ENCODE measurements at regions not wholly inside any gene's neighbourhood (a gene's known extent, or its start where the extent isn't known, plus 50 kb on each side); places are given as distances from the start of the nearest gene placed in this dataset.

DNA sequence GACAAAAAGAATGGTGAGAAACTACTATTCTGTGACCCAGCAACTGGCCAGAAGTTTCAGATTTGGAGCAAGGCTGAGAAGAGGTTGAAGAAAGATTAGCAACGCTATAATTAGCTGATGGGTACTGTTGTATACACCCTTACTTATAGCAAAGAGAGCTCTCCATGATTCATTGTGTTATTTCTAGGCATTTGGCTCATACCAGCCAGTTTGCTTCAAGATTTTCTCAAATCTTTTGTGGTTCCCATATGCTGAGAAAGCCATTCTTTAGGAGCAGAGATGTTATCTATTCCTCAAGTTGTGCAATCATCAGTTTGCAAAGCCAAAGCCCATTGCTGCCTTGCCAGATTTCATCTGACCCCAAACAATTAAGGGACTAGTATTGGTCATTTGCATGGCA lies 179.4 kb downstream of the ETS1 start:
- no peak for DNase-seq (ENCODE audit: low read depth in 3 of 3, low spot score in 1 of 3)

DNA sequence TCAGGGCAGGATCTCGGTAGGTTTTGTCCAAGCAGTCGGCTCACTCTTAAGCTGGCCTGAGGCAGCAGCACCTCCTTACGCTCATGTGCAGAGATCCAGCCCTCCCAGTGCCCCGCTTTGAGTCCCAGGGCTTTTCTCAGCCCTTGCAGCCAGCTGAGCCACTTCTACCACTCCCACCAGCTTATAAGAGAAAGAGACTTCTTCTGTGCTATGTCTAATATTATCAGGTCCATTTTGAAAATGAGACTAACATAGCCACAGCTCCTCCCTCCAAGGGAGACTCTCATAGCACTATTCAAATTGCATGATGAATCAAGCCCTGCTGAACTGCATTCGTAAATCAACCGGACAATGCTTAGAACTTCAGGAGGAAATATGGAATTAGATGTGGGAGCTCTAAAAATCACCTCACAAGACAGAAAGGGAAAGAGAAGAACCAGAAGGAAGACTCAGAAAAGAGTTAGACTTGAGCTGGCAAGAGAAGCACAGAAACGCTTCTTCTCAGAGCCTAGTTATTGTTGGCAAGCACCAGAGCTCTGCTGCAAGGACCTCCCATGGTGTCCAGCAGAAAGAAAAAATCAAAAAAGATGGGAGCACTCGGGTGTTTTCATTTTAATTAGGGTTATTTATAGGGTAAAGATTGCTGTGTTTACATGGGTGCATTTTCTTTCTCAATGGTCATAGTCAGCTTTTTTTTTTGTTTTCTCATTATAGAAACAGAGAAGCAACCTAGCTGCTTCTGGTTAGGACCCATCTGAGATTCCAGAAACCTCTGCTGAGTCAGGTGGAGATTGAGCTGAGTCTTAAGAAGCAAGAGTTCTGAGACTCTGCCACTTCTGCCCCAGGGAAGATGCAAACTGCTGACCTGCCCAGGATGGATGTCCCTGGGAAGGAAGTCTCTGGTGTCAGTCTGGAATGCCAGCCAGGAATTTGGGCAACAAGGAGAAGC lies 181.4 kb downstream of the ETS1 start:
- DNase-seq (ENCODE audit: low read depth in 3 of 3, low spot score in 1 of 3): no peak

DNA sequence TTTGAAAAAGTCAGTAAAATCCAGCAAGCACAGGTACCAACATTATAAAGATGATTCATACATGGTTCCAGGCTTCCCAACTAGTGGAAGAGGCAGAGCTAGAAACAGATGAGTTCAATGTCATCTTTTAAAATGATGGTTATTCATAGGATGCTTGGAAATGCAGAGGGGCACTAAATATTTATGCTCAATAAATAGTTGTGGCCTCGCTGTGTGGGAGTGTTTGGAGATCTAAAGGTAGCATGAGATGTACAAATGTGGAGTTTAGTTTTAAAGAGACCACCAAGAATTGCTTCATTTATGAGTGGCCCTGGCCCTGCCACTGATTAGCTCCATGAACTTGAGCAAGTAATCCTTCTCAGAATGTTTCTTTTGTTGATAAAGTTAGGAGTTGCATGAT lies 182.2 kb downstream of the ETS1 start:
- DNase-seq (ENCODE audit: low read depth in 3 of 3, low spot score in 1 of 3): no peak

DNA sequence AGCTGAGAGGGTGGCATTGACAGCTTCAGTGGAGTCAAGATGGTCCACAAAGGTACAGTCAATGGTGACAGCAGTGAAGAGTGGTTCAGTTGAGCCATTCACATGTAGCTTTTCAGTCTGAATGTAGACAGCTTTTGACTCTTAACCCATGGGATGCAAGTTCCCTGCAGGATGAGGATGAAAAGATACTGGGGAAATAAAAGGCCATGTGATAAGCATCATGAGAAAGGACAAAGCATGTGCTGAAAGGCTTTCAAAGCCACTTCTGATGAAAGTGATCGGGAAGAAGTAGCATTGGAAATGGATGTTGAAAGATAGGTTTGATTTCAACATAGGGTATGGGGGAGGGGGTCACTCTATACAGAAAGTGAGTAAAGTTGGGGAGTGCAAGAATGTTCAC lies 182.9 kb downstream of the ETS1 start:
- no peak for DNase-seq (ENCODE audit: low read depth in 3 of 3, low spot score in 1 of 3)

DNA sequence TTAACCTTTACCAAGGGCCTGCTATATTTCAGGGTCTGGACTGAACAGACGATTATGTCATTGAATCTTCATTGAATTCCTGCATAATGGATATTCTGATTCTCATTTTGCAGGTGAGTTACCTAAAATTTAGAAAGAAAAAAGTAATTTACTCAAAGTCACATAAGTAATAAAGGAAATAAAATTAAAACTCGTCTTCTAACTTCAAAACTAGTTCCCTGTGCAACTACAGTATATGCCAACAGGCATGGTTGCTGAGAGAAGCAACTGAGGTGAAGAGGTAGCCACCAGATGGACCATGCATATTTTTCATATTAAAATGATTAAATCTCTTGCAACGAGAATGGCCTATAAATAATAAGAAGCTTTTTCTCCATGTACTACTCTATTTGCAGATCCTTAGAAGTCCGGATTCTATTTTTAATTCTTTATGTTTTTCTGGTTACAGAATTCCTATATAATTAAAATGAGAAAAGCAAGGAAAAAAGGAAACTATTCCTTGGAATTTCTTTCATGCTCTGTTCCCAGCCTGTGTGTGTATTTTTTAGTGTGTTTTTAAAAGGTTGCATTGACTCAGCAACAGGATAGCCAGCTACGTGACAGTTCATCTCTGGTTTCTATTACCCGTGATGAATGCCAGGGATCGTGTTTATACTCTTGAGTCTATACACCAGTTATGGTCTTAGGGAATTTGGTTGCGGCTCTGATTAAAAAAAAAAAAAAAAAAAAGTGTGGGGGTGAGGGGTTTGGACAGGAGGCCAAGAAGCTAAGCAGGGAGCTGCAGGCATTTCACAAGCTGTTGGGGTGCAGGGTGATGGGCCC lies 186.8 kb downstream of the ETS1 start:
- no peak for DNase-seq (ENCODE audit: low read depth in 3 of 3, low spot score in 1 of 3)

DNA sequence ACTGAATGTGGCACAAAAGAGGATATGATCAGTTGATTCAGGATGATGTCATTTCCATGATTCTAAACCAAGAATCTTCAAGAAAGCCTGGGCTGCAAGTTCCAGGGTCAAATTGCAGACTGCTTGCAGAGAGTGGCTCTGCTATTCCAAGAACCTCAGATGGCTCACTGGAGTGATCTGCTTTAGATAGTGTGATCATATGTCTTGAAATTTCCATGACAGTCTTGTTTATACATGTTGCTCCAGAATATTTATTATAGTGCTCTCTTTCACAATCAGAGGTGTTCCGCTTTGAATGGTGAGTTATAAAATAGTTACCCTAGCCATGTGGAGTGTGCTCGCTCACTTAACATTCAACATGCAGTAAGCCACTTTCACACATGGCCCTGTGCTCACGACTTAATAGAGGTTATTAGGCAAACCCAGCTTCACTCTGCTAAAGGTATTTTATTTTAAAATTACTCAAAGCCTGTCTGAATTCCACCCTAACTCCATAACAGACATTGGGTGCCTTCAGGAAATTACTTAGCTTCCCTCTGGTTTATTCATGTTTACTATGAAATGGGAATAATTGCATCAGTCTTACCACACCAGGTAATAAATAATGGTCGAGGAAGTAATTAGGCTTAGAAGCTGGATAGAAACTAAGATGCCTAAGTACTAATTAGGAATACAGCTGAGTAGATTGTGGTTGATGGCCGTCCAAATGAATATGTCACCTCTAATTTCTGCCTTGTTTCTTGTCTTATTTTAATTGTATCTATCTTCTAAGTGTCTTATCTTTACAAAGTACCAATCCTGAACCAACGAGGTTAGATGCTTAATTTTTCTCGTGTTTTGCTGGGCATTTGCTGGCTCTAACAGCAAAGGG lies 187.9 kb downstream of the ETS1 start:
- DNase-seq (ENCODE audit: low read depth in 3 of 3, low spot score in 1 of 3): no peak

DNA sequence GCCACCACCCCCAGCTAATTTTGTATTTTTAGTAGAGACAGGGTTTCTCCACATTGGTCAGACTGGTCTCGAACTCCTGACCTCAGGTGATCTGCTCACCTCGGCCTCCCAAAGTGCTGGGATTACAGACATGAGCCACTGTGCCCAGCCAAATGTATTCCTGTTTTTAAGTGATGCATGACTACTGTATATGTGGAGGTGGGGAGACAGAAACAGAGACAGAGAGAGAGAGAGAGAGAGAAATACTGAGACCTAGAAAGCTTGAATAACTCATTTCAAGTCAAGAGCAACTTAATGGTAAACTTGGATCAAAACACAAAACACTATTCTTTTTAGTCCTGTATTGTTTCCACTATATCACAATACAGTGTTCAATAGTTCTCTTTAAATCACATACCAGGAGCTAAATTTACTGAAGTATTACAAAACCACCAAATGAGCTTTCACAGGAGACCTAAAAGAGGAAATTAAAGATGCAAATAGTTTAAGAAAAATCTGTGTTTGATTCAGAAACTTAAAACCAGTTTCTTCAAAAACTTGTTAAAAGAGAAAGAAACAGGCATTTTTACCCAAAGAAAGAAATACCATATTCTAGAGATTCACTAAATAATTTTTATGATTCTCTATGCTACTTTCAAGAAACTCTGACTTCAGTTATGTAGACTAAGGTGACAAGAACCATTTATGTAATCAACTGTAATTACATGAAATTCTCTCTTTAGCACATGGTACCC lies 188.7 kb downstream of the ETS1 start:
- DNase-seq (ENCODE audit: low read depth in 3 of 3, low spot score in 1 of 3): no peak

DNA sequence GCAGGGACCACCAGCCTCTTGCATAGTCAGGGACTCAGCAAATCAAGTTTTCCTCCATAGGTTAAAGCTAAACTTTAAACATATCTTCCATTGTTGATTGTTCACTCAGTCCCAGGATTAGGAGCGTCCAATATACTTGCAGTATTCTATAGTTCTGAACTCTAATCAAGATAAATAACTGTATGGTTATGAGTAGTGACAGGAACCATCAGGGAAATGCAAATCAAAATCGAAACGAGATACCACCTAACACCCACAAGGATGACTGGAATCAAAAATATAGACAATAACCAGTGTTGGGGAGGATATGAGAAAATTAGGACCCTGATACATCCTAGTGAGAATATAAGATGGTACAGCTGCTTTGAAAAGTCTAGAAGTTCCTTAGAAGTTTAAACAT lies 190.0 kb downstream of the ETS1 start:
- DNase-seq (ENCODE audit: low read depth in 3 of 3, low spot score in 1 of 3): no peak

DNA sequence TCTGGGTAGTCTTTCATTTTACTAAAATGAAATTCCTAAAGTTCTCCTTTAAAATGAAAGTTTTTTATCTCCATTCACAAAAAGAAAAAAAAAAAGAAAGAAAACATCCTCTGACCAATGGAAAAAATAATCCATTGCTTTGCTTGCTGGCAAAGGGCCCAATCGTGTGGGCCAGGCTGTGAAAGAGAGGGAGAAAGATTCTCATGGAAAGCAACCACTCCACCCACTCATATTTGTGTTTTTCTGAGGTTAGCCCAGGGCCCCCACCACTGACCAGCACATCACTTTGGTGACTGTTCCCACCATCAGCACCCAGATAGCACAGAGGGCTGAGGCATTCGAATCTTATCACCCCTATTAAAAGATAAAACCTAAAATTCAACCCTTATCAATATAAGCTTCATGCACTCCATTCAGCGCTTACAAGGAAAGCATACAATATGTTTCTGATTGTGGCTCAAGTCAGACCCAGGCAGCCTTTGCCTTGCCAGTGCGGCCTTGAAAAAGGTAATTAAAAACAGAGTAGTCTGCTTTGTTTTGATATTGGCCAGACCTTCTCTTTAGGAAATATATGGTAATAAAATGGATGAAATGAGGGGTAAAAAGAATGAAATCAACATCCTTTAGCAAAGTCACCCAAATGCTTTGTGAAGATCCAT lies 192.8 kb downstream of the ETS1 start:
- no peak for DNase-seq (ENCODE audit: low read depth in 3 of 3, low spot score in 1 of 3)

DNA sequence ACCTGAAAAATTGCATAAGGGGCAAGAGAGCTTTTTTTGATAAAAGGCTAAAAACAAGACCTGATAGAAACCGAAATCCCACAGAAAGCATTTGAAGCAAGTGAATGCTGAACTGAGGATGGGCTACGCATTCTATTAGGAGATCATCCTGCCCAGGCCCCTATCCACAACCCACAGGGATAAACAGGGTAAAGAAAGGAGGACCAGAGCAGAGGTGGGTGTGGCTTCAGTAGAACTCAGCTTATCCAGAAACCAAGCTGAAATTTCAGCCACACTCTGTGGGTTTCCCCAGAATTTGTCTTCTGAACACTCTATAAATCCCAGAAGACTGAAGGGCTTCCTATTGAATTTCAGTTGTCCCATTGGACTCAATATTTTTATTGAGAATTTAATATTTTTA lies 195.1 kb downstream of the ETS1 start:
- DNase-seq (ENCODE audit: low read depth in 3 of 3, low spot score in 1 of 3): no peak

DNA sequence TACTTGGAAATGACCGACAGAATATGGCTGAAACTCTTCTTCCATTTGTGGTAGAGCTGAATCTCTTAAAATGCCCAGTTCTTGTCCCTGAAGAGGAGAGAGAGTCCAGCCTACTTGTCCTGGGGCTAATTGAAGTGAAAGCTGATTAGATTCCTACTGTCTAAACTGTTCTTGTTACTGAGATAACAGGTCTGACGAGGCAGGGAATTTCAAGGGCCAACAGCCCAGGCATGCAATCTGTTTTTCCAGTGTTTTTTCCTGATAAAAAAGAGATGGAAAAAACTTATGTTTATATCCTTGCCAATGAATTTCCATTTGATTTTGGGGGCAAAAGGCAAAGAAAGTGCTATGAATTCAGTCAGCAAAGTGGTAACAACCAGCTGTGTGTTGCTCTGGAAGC lies 195.5 kb downstream of the ETS1 start:
- DNase-seq (ENCODE audit: low read depth in 3 of 3, low spot score in 1 of 3): no peak

DNA sequence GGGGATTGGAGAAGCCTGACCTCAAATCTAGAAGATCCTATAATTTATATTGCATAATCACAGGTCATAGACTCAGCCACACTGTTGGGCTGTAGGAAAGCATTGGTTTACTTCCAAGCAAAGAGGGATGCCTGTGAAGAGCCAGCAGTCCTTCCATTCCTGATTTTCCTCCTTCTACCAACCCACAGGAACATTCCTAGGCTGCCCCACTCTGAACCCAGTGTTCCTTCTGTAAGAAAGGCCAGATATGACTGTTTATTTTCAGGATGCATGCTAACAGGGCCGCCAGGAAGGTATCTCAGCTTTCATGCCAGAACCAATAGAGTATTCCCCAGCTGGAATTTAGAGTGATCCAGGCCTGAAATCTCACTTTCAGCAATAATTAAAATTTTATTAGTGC lies 197.1 kb downstream of the ETS1 start:
- no peak for DNase-seq (ENCODE audit: low read depth in 3 of 3, low spot score in 1 of 3)

DNA sequence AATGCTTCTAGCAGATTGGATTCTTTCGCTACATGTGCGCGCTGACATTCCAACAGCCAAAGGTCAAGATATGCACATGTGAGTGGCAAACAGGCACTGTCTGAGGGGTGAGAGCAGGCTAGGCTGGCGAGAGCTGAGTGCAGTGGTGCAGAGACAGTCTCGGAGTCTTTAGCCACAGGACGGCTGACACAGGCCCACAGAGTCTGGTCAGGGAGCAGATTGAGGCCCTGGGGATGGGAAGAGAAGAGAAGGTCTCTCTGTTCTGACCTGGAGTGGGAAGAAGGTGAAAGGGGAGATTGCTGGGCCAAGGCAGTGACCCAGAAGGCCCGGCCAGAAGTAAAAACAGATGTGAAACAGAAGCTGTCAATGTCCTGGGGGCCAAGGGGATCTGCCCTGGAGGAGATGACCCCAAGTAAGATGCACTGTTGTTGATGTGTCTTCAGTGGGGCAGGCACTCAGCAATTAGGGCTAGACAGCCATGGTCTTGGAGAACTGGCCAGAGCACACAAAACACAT lies 197.8 kb downstream of the ETS1 start:
- no peak for DNase-seq (ENCODE audit: low read depth in 3 of 3, low spot score in 1 of 3)

DNA sequence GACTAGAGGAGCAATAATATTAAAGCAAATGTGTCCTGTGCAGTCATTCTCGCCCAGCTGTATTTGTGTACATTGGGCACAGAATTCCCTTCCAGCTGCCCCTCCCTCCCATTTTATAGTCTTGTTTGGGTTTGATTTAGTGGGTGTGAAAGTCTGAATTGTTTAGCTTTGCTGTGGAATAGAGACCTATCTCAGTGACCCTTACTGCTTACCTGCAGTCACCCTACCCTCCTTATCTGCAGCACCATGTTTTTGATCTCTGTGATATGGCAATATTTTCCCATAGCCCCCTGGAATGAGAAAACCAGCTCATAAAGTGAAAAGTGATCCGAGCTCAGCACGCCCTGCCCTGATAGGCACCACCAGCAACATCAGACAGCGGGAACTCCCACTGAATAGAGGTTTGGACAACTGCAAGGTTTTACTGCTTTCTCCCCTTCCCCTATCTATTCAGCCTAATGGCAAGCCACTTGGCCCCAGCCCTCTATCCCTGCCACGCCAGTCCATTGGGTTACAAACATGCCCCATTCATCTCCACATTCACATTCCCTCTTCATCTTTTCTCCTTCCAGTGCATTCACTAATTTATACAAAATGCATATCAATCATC lies 199.0 kb downstream of the ETS1 start:
- no peak for DNase-seq (ENCODE audit: low read depth in 3 of 3, low spot score in 1 of 3)

DNA sequence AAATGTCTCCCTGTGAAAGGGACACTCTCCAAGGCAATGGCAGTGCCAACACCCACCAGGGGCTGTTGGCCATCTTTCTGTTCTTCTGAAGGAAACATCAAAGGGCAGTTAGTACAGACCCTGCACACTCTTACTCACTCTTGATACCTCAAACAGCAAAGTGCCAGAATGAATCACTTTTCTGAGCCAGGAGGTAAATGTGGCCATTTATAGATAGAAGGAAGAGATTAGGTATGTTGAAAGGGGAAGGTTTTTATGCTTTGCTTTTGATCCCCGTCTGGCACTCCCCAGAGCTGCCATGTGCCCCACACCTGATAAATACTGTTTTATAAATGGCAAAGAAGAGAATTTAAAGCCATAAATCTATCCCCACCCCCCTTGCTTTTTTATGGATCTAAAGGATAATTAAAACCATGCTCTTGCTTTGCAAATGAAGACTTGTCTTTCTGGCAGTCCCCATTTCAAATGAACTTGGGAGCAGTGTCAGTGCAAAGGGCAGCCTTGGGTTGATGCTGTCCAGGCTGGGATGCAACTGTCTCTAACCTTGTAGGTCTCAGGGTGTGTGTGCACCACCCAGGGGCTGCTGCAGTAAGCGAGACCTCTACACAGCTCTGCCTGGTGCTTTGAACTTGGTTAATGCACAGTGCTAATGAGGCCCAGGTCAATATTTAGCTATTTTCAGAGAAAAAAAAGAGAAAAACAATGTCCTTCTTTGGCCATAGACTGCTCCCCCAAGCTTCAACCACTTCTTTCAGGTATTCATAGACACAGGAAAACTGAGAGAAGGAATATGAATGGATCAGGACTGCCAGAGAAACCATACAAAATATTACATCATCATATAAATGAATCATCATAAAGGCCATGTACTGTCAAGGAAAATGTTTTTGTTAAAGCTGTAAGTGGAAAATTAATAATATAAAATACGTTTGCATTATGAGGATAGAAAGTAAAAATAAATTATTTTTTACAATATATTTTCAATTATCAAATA lies 207.5 kb downstream of the ETS1 start:
- peak in 1 of 3 donors; percentile 0 for DNase-seq (ENCODE audit: low read depth in 3 of 3, low spot score in 1 of 3)

DNA sequence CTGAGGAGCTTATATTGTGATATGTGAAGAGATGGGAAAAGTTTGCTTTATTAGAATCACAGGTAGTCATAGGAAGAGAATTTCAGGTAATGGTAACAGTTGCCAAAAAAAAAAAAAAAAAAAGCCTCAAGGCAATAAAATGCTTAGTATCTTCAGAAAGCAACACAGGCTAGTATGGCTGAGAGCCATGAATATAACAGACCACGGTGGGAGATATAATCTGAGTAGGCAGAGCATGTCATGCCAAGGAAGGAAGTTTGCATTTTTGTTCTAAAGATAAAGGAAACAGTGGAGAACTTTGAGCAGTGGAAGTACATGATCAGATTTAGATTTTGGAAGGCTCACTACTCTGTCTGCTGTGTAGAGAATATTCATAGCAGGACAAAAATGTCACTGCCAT lies 211.4 kb downstream of the ETS1 start:
- no peak for DNase-seq (ENCODE audit: low read depth in 3 of 3, low spot score in 1 of 3)

DNA sequence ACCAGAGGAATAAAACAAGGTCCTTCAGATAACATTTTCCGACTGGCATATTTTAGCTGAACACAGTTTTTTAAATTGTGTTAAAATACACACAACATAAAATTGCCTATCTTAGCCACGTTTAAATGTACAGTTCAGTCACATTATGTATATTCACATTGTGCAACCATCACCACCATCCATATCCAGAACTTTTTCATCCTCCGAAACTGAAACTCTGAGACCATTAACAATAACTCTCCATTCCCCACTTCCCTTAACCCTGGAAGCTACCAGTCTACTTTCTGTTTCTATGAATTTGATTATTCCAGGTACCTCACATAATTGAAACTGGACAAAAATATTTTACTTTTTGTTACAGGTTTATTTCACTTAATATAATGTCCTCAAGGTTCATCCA lies 213.3 kb downstream of the ETS1 start:
- no peak for DNase-seq (ENCODE audit: low read depth in 3 of 3, low spot score in 1 of 3)

DNA sequence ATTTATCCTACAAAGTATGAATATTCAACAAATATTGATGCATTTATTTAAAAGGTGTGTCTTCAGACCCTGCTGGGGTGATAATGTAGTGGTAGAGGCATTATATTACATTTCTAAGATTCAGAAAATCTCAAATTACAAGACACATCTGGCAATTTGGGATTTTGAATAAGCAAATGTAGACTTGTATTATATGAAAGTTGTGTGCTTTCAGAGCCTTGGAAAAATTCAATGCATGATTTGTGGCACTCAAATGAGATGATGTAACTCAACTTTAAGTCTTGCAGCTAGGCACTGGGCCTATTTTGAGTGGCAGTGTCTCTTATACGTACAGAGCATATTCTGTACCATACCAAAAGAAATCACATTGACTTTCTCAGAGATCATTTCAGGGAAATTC lies 214.4 kb downstream of the ETS1 start:
- no peak for DNase-seq (ENCODE audit: low read depth in 3 of 3, low spot score in 1 of 3)

Measured in stimulated activated CD4-positive, alpha-beta T cell treated with anti-CD3 and anti-CD28 coated beads, TNF-alpha, amount 100 ng/mL, for 1 hour (primary cell).